H9 (cell line): ENCODE measurements at regions not wholly inside any gene's neighbourhood (a gene's known extent, or its start where the extent isn't known, plus 50 kb on each side); places are given as distances from the start of the nearest gene placed in this dataset.

Experiments
- DNase-seq: peaks from one replicate; pipeline ENCODE4 v3.0.0-alpha.2; 2017
- H2AFZ ChIP-seq: one replicate; pipeline ENCODE4 v1.6.1; 2013; ENCODE audit warnings: mild to moderate bottlenecking, low read length, control low read depth, moderate library complexity
- H2AK5ac ChIP-seq: 2 replicates; pipeline ENCODE4 v1.6.1; 2013; ENCODE audit warnings: low read length, control low read depth, mixed read lengths; ENCODE audit not compliant: insufficient read length
- H2BK120ac ChIP-seq: one replicate; pipeline ENCODE4 v1.6.1; 2013; ENCODE audit warnings: low read depth, mild to moderate bottlenecking, low read length, control low read depth, inconsistent platforms; ENCODE audit not compliant: poor library complexity, severe bottlenecking
- H2BK12ac ChIP-seq: 2 replicates; pipeline ENCODE4 v1.6.1; 2013; ENCODE audit warnings: low read length, control low read depth, mixed read lengths, low read depth; ENCODE audit not compliant: insufficient read length
- H2BK15ac ChIP-seq: 2 replicates; pipeline ENCODE4 v1.6.1; 2013; ENCODE audit warnings: low read depth, low read length, control low read depth
- H2BK20ac ChIP-seq: one replicate; pipeline ENCODE4 v1.6.1; 2013; ENCODE audit warnings: low read depth, mild to moderate bottlenecking, low read length, control low read depth, inconsistent platforms; ENCODE audit not compliant: poor library complexity, severe bottlenecking
- H2BK5ac ChIP-seq: 2 replicates; pipeline ENCODE4 v1.6.1; 2013; ENCODE audit warnings: low read length, control low read depth, mixed read lengths; ENCODE audit not compliant: insufficient read length
- H3K14ac ChIP-seq: 2 replicates; pipeline ENCODE4 v1.6.1; 2013; ENCODE audit warnings: low read length, control low read depth; ENCODE audit not compliant: insufficient read depth
- H3K18ac ChIP-seq: 2 replicates; pipeline ENCODE4 v1.6.1; 2013; ENCODE audit warnings: low read depth, mild to moderate bottlenecking, mixed read lengths, low read length, control low read depth; ENCODE audit not compliant: insufficient read length
- H3K23ac ChIP-seq: 2 replicates; pipeline ENCODE4 v1.6.1; 2013; ENCODE audit warnings: low read length, control low read depth, mixed read lengths, low read depth; ENCODE audit not compliant: insufficient read length
- H3K23me2 ChIP-seq: 2 replicates; pipeline ENCODE4 v1.6.1; 2013; ENCODE audit warnings: low read depth, mild to moderate bottlenecking, mixed read lengths, low read length, control low read depth; ENCODE audit not compliant: insufficient read length, poor library complexity, severe bottlenecking
- H3K27ac ChIP-seq: 2 replicates; pipeline ENCODE4 v1.5.1; 2013; ENCODE audit warnings: low read length, control low read depth, mixed read lengths, low read depth; ENCODE audit not compliant: insufficient read length
- H3K27me3 ChIP-seq: 2 replicates; pipeline ENCODE4 v1.6.1; 2013; ENCODE audit warnings: low read length, control low read depth, inconsistent platforms; ENCODE audit not compliant: insufficient read depth
- H3K4ac ChIP-seq: 2 replicates; pipeline ENCODE4 v1.6.1; 2013; ENCODE audit warnings: low read depth, mild to moderate bottlenecking, control low read depth, inconsistent platforms, low read length, moderate library complexity
- H3K4me1 ChIP-seq: 2 replicates; pipeline ENCODE4 v1.6.1; 2013; ENCODE audit warnings: low read length, control low read depth, inconsistent platforms; ENCODE audit not compliant: insufficient read depth
- H3K4me2 ChIP-seq: 2 replicates; pipeline ENCODE4 v1.6.1; 2013; ENCODE audit warnings: low read length, control low read depth, mixed read lengths; ENCODE audit not compliant: insufficient read length, insufficient read depth
- H3K56ac ChIP-seq: 2 replicates; pipeline ENCODE4 v1.6.1; 2013; ENCODE audit warnings: low read depth, mild to moderate bottlenecking, mixed read lengths, low read length, control low read depth; ENCODE audit not compliant: insufficient read length
- H3K79me1 ChIP-seq: 2 replicates; pipeline ENCODE4 v1.6.1; 2013; ENCODE audit warnings: low read depth, mild to moderate bottlenecking, moderate library complexity, low read length, control low read depth, inconsistent platforms; ENCODE audit not compliant: insufficient read depth, poor library complexity, severe bottlenecking
- H3K79me2 ChIP-seq: 2 replicates; pipeline ENCODE4 v1.6.1; 2013; ENCODE audit warnings: low read length, control low read depth, inconsistent platforms; ENCODE audit not compliant: insufficient read depth
- H3K9ac ChIP-seq: 2 replicates; pipeline ENCODE4 v1.6.1; 2013; ENCODE audit warnings: low read length, control low read depth, mixed read lengths; ENCODE audit not compliant: insufficient read length; ENCODE audit errors: extremely low read depth
- H3K9me3 ChIP-seq: one replicate; pipeline ENCODE4 v1.6.1; 2013; ENCODE audit warnings: low read depth, low read length, inconsistent platforms; ENCODE audit not compliant: control insufficient read depth
- H3T11ph ChIP-seq: one replicate; pipeline ENCODE4 v1.6.1; 2013; ENCODE audit warnings: mild to moderate bottlenecking, low read length, control low read depth, inconsistent platforms
- H4K20me1 ChIP-seq: one replicate; pipeline ENCODE4 v1.6.1; 2013; ENCODE audit not compliant: control insufficient read depth, insufficient read length, insufficient read depth
- H4K5ac ChIP-seq: 2 replicates; pipeline ENCODE4 v1.6.1; 2013; ENCODE audit warnings: low read depth, mild to moderate bottlenecking, mixed read lengths, low read length, control low read depth; ENCODE audit not compliant: insufficient read length
- H4K8ac ChIP-seq: replicated peaks from 2 replicates; pipeline ENCODE4 v1.6.1; 2013; ENCODE audit warnings: low read length, control low read depth, mixed read lengths, low read depth; ENCODE audit not compliant: insufficient read length
- H4K91ac ChIP-seq: 2 replicates; pipeline ENCODE4 v1.6.1; 2013; ENCODE audit warnings: low read depth, mild to moderate bottlenecking, moderate library complexity, mixed read lengths, low read length, control low read depth; ENCODE audit not compliant: insufficient read length
- H3K27ac Mint-ChIP-seq, 3 experiments: 2 replicates in 2 of 3; 3 replicates in 1 of 3; pipeline ENCODE4 v1.8.0; 2020 to 2021; ENCODE audit warnings: mixed read lengths in 3 of 3, mild to moderate bottlenecking in 1 of 3, moderate library complexity in 1 of 3
- H3K27me3 Mint-ChIP-seq: 2 replicates; pipeline ENCODE4 v1.8.0; 2021; ENCODE audit warnings: low read depth, mild to moderate bottlenecking, moderate library complexity, mixed read lengths
- H3K36me3 Mint-ChIP-seq, 3 experiments: 2 replicates in 2 of 3; 3 replicates in 1 of 3; pipeline ENCODE4 v1.8.0; 2020 to 2021; ENCODE audit warnings: low read depth in 3 of 3, mixed read lengths in 3 of 3; ENCODE audit not compliant: insufficient read depth in 1 of 3
- H3K4me1 Mint-ChIP-seq, 2 experiments: 2 replicates each; pipeline ENCODE4 v1.8.0; 2020; ENCODE audit warnings: mixed read lengths in 2 of 2
- H3K4me3 Mint-ChIP-seq, 2 experiments: 2 replicates in 1 of 2; 3 replicates in 1 of 2; pipeline ENCODE4 v1.8.0; 2020 to 2021; ENCODE audit warnings: mild to moderate bottlenecking in 2 of 2, mixed read lengths in 2 of 2, moderate library complexity in 1 of 2
- H3K9me3 Mint-ChIP-seq, 2 experiments: 2 replicates in 1 of 2; 3 replicates in 1 of 2; pipeline ENCODE4 v1.8.0; 2020; ENCODE audit warnings: mild to moderate bottlenecking in 2 of 2, mixed read lengths in 2 of 2, moderate library complexity in 1 of 2
- CTCF ChIP-seq: fragments of 200-600 bp; sonication (generic); conservative IDR thresholded peaks from 3 replicates; pipeline ENCODE4 v1.8.0; 2021; ENCODE audit warnings: antibody characterized with exemption, mild to moderate bottlenecking
- WGBS: extraction: QIAGEN DNeasy Blood & Tissue Kit; methylation state at CpG from one replicate; pipeline ENCODE4 v1.1.7; 2013; ENCODE audit warnings: missing lambda C conversion rate, low lambda C conversion rate, mixed read lengths; ENCODE audit not compliant: insufficient read length; ENCODE audit errors: extremely low coverage; 5-methylcytosine and 5-hydroxymethylcytosine counted together

DNA sequence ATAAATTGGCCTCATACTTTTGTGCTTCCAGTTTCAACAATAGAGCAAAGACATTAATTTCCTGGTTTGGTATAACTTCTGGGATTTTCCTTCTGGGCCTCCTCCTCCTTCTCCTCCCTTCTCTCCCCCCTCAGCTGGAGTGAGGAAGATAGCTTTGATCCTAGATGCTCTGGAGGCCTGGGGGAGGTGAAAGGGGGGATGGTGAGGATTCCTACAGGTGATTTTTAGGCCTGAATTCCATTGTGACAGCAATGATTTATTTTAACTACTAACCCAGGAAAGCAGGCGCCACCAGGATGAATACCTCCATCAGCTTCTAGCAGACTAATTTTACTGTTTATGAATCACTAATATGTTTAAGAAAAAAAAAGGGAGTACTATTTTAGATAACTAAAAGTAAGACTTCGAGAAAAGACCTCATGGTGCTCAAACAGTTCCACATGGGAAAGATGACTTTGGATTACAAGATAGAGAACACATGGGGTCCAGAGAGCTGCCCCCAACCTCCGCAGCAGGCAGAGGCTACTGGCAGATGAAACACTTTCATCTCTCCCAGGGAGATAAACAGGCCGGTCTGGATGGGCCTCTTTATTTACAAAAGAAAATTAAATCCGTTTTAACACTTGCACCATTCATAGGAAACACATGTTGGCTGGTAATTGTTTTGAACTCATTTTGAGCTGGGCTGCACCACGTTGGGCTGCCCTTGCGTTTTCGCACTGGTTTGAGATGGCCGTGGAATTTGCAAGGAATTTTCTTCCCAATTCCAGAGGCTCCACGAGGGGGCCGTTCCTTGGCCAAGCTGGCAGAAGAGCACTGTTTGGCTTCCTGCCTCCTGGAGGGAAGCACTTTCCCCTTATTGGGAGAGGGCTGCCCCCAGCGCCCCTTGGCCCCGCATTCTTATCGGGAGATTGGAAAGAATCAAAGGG lies 125.1 kb upstream of the STX18 start:
- Histone ChIP-seq H2BK5ac (no peak overlapping the region), H3K4me2 (peak overlapping the region; percentile 50), H3K4me1 (peaks cover 15% of the 10 kb centered on the region; the same call in 1 of the 2 replicates), H2AFZ (no peak overlapping the region), H3K27me3 (no peaks in the 10 kb centered on the region), H2BK20ac (no peak overlapping the region), H3K4ac (no peak overlapping the region; the same call in 1 of the 2 replicates), H2BK120ac (peak overlapping the region; percentile 66), H4K8ac (no peak overlapping the region), H3K9me3 (no peaks in the 10 kb centered on the region), H4K5ac (no peak overlapping the region), H4K91ac (no peak overlapping the region), H3K79me1 (no peaks in the 10 kb centered on the region), H4K20me1 (no peaks in the 10 kb centered on the region), H3K9ac (peak overlapping the region; percentile 7), H3K23me2 (peaks cover 3% of the 10 kb centered on the region), H3T11ph (no peak overlapping the region), H3K23ac (no peak overlapping the region), H2BK12ac (no peak overlapping the region), H2AK5ac (no peak overlapping the region), H2BK15ac (no peak overlapping the region), H3K27ac (peak overlapping the region; percentile 70), H3K79me2 (no peaks in the 10 kb centered on the region), H3K56ac (no peak overlapping the region), H3K14ac (peak overlapping the region; percentile 16; the same call in 1 of the 2 replicates), H3K18ac (peak overlapping the region; percentile 27)
- Mint-ChIP-seq H3K27me3 (peaks cover 2% of the 10 kb centered on the region; the same call in 1 of the 2 replicates), H3K27ac (peak overlapping the region; percentile 71 to 97 (median 97)), H3K4me3 (peak overlapping the region; percentile 51 to 72), H3K4me1 (peaks cover 52 to 60% of the 10 kb centered on the region in 2 experiments), H3K9me3 (no peaks in the 10 kb centered on the region; a peak in 1 of 5 replicates), H3K36me3 (peaks cover 0 to 3% (median 0%) of the 10 kb centered on the region in 3 experiments; a peak in 2 of 7 replicates)
- TF ChIP-seq CTCF, result no peak; the same call in 2 of the 3 replicates
- WGBS, result no CpG with 5 or more reads among the region's 14 CpGs
- peak; percentile 80 for DNase-seq
